Suprapubic skin (tissue), 4 donors: ENCODE measurements at regions not wholly inside any gene's neighbourhood (a gene's known extent, or its start where the extent isn't known, plus 50 kb on each side); places are given as distances from the start of the nearest gene placed in this dataset.

Experiments
- DNase-seq, 2 donors: peaks; one replicate each; pipeline ENCODE4 v3.0.0-alpha.2; 2019; ENCODE audit warnings: low spot score in 2 of 2
- H3K27ac ChIP-seq: fragments of 200-600 bp; sonication (generic); one replicate; pipeline ENCODE4 v1.5.1; 2019
- H3K27me3 ChIP-seq: fragments of 200-600 bp; sonication (generic); one replicate; pipeline ENCODE4 v1.5.1; 2019
- H3K36me3 ChIP-seq: fragments of 200-600 bp; sonication (generic); one replicate; pipeline ENCODE4 v1.5.1; 2019
- H3K4me1 ChIP-seq: fragments of 200-600 bp; sonication (generic); one replicate; pipeline ENCODE4 v1.5.1; 2019
- H3K4me3 ChIP-seq: fragments of 200-600 bp; sonication (generic); one replicate; pipeline ENCODE4 v1.5.1; 2019; ENCODE audit warnings: mild to moderate bottlenecking
- H3K9me3 ChIP-seq: fragments of 200-600 bp; sonication (generic); one replicate; pipeline ENCODE4 v1.5.1; 2019
- CTCF ChIP-seq, 2 donors: fragments of 200-600 bp in 1 of 2; fragments of 450-650 bp in 1 of 2; sonication (generic) in 1 of 2; IDR thresholded peaks; one replicate each; pipeline ENCODE4 v1.5.1; 2016 to 2019; ENCODE audit warnings: antibody characterized with exemption in 2 of 2, mild to moderate bottlenecking in 1 of 2, moderate library complexity in 1 of 2
- EP300 ChIP-seq: sonication (generic); formaldehyde crosslinking; IDR thresholded peaks from one replicate; pipeline ENCODE4 v1.6.1; 2017; ENCODE audit warnings: antibody characterized with exemption
- POLR2A ChIP-seq, 2 donors: fragments of 450-650 bp; IDR thresholded peaks; one replicate each; pipeline ENCODE4 v1.6.1; 2017; ENCODE audit warnings: antibody characterized with exemption in 2 of 2, mild to moderate bottlenecking in 2 of 2, moderate library complexity in 2 of 2
- POLR2AphosphoS5 ChIP-seq, 3 donors: sonication (generic); formaldehyde crosslinking; IDR thresholded peaks; one replicate each; pipeline ENCODE4 v1.6.1; 2017; ENCODE audit warnings: antibody characterized with exemption in 3 of 3
- WGBS: methylation state at CpG from one replicate; pipeline ENCODE4 v1.1.5; 2018; 5-methylcytosine and 5-hydroxymethylcytosine counted together

- Histone ChIP-seq H3K4me1 (peaks cover 22% of the 10 kb centered on the region), H3K9me3 (no peaks in the 10 kb centered on the region), H3K36me3 (no peaks in the 10 kb centered on the region), H3K27ac (peak overlapping the region; percentile 44), H3K4me3 (no peak overlapping the region), H3K27me3 (no peaks in the 10 kb centered on the region)
- DNase-seq = no peak
- WGBS = 66% methylated on average over 5 of the region's 5 CpGs
- TF ChIP-seq EP300 = no peak
- no peak for TF ChIP-seq POLR2A (IDR thresholded peaks at IDR 0.05)
- TF ChIP-seq POLR2AphosphoS5 (IDR thresholded peaks at IDR 0.05) = peak; percentile 18 to 51 (median 32)
Observed at GRCh38 chr3:106345353-106346027, 476.7 kb upstream of the CBLB start.

- DNase-seq = no peak
- no peaks in the 10 kb centered on the region for H3K9me3 ChIP-seq
- TF ChIP-seq POLR2A (IDR thresholded peaks at IDR 0.05) = no peak
- no peak for TF ChIP-seq EP300
- TF ChIP-seq CTCF (IDR thresholded peaks at IDR 0.05) = no peak
- TF ChIP-seq POLR2AphosphoS5 (IDR thresholded peaks at IDR 0.05) = no peak
- no peak overlapping the region for H3K4me3 ChIP-seq
- H3K4me1 ChIP-seq = peaks cover 15% of the 10 kb centered on the region
- H3K27me3 ChIP-seq = no peaks in the 10 kb centered on the region
- no peaks in the 10 kb centered on the region for H3K36me3 ChIP-seq
- H3K27ac ChIP-seq = no peak overlapping the region
Observed at GRCh38 chr3:106347350-106347749, 478.5 kb upstream of the CBLB start.

GRCh38 chr3:106348139-106348690 is 479.4 kb upstream of the CBLB start:
- TF ChIP-seq CTCF (IDR thresholded peaks at IDR 0.05) (no peak), POLR2AphosphoS5 (IDR thresholded peaks at IDR 0.05) (no peak), EP300 (no peak), POLR2A (IDR thresholded peaks at IDR 0.05) (no peak)
- no peaks in the 10 kb centered on the region for H3K36me3 ChIP-seq
- DNase-seq = no peak
- H3K4me3 ChIP-seq = no peak overlapping the region
- no peaks in the 10 kb centered on the region for H3K9me3 ChIP-seq
- no peak overlapping the region for H3K27ac ChIP-seq
- WGBS = 66% methylated on average over 3 of the region's 3 CpGs
- peaks cover 10% of the 10 kb centered on the region for H3K4me1 ChIP-seq
- no peaks in the 10 kb centered on the region for H3K27me3 ChIP-seq

GRCh38 chr3:106349191-106349881 is 480.5 kb upstream of the CBLB start:
- Histone ChIP-seq H3K4me1 (peaks cover 10% of the 10 kb centered on the region), H3K27ac (no peak overlapping the region), H3K9me3 (no peaks in the 10 kb centered on the region), H3K36me3 (no peaks in the 10 kb centered on the region), H3K4me3 (no peak overlapping the region), H3K27me3 (no peaks in the 10 kb centered on the region)
- DNase-seq = no peak
- WGBS = 57% methylated on average over 2 of the region's 2 CpGs
- no peak for TF ChIP-seq EP300
- no peak for TF ChIP-seq POLR2A (IDR thresholded peaks at IDR 0.05)
- TF ChIP-seq POLR2AphosphoS5 (IDR thresholded peaks at IDR 0.05) = no peak
- TF ChIP-seq CTCF (IDR thresholded peaks at IDR 0.05) = no peak

- Histone ChIP-seq H3K36me3 (no peaks in the 10 kb centered on the region), H3K4me3 (no peak overlapping the region), H3K27me3 (no peaks in the 10 kb centered on the region), H3K9me3 (no peaks in the 10 kb centered on the region), H3K27ac (no peak overlapping the region), H3K4me1 (no peaks in the 10 kb centered on the region)
- DNase-seq = no peak
- WGBS = 86% methylated on average over 3 of the region's 3 CpGs
- TF ChIP-seq POLR2A (IDR thresholded peaks at IDR 0.05) (no peak), EP300 (no peak), CTCF (IDR thresholded peaks at IDR 0.05) (no peak), POLR2AphosphoS5 (IDR thresholded peaks at IDR 0.05) (no peak)
Observed at GRCh38 chr3:106355873-106356272, 487.1 kb upstream of the CBLB start.
